ENCODE measurements at regions not wholly inside any gene's neighbourhood (a gene's known extent, or its start where the extent isn't known, plus 50 kb on each side); places are given as distances from the start of the nearest gene placed in this dataset.

DNA sequence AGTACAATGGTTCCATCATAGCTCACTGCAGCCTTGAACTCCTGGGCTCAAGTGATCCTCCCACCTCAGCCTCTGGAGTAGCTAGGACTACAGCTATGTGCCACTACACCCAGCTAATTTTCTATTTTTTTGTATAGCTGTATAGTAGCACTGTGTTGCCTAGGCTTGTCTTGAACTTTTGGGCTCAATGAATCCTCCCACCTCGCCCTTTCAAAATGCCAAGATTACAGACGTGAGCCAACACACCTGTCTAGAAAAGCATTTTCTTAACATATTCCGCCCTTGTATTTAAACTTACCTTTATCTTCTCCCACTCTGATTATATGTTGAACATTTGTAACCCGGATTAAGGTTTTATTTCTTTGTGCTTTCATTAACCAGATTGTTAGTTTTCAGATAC is 750.7 kb upstream of the GCFC2 start:
- Histone ChIP-seq H3K9me1 (replicated peaks; ENCODE audit: control insufficient read depth, extremely low read depth, insufficient read depth, low read length) (no peaks in the 10 kb centered on the region), H2AFZ (ENCODE audit: low read depth, low read length) (no peak overlapping the region), H3K4me1 (ENCODE audit: control insufficient read depth, extremely low read depth, insufficient read depth, low read length) (no peaks in the 10 kb centered on the region), H3K9ac (replicated peaks; ENCODE audit: extremely low read depth, insufficient read depth, low read length) (no peak overlapping the region), H3K9me3 (replicated peaks; ENCODE audit: control insufficient read depth, insufficient read depth, low read length) (no peaks in the 10 kb centered on the region), H3K4me3 (replicated peaks in 1 of 3; ENCODE audit: insufficient read depth in 1 of 3, low read depth in 1 of 3, low read length in 3 of 3) (no peak overlapping the region), H3K79me2 (ENCODE audit: control insufficient read depth, insufficient read depth, low read length) (no peaks in the 10 kb centered on the region), H4K20me1 (replicated peaks; ENCODE audit: control insufficient read depth, extremely low read depth, insufficient read depth, low read length) (no peaks in the 10 kb centered on the region), H3K27ac (ENCODE audit: insufficient read depth, low read depth, low read length) (no peak overlapping the region), H3K4me2 (ENCODE audit: insufficient read depth, low read length) (no peak overlapping the region), H3K36me3 (ENCODE audit: control insufficient read depth in 2 of 2, extremely low read depth in 1 of 2, insufficient read depth in 2 of 2, low read length in 2 of 2) (no peaks in the 10 kb centered on the region), H3K27me3 (ENCODE audit: control insufficient read depth in 2 of 2, insufficient read depth in 2 of 2, low read length in 2 of 2) (no peaks in the 10 kb centered on the region)
- BruUV-seq (replicated peaks) = no TSS peak
- no peak for DNase-seq (ENCODE audit: low read depth, low spot score)
- no peak for TF ChIP-seq JUN (IDR thresholded peaks at IDR 0.05; ENCODE audit: borderline replicate concordance, insufficient read depth, insufficient read length, low read depth)
- TF ChIP-seq EZH2 (IDR thresholded peaks at IDR 0.05; ENCODE audit: borderline replicate concordance, low read depth, low read length, severe bottlenecking) = no peak
- no peak for TF ChIP-seq MYC (IDR thresholded peaks at IDR 0.05; ENCODE audit: low read depth, low read length)
- TF ChIP-seq POLR2A (IDR thresholded peaks at IDR 0.05; ENCODE audit: low read depth, low read length) = no peak
- no peak for TF ChIP-seq GATA2 (IDR thresholded peaks at IDR 0.05; ENCODE audit: insufficient read depth, insufficient read length, low read depth, low read length)
- TF ChIP-seq POLR2AphosphoS5 (IDR thresholded peaks at IDR 0.05; ENCODE audit: insufficient read depth, low read depth, low read length) = no peak
- no peak for TF ChIP-seq FOS (IDR thresholded peaks at IDR 0.05; ENCODE audit: borderline replicate concordance, insufficient read depth, low read length)
- TF ChIP-seq, protein P1, sequence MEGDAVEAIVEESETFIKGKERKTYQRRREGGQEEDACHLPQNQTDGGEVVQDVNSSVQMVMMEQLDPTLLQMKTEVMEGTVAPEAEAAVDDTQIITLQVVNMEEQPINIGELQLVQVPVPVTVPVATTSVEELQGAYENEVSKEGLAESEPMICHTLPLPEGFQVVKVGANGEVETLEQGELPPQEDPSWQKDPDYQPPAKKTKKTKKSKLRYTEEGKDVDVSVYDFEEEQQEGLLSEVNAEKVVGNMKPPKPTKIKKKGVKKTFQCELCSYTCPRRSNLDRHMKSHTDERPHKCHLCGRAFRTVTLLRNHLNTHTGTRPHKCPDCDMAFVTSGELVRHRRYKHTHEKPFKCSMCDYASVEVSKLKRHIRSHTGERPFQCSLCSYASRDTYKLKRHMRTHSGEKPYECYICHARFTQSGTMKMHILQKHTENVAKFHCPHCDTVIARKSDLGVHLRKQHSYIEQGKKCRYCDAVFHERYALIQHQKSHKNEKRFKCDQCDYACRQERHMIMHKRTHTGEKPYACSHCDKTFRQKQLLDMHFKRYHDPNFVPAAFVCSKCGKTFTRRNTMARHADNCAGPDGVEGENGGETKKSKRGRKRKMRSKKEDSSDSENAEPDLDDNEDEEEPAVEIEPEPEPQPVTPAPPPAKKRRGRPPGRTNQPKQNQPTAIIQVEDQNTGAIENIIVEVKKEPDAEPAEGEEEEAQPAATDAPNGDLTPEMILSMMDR (IDR thresholded peaks at IDR 0.05; ENCODE audit: extremely low read depth in 1 of 2, insufficient read depth in 1 of 2, low read depth in 1 of 2, low read length in 2 of 2) = no peak
- TF ChIP-seq, protein P2, sequence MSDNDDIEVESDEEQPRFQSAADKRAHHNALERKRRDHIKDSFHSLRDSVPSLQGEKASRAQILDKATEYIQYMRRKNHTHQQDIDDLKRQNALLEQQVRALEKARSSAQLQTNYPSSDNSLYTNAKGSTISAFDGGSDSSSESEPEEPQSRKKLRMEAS (IDR thresholded peaks at IDR 0.05; ENCODE audit: insufficient read depth, insufficient read length) = no peak
- dilution Hi-C loops (cut with MboI; ENCODE audit: extremely low pct_ligation_motif_present, low sequenced_read_pairs) (no loop called here), intact Hi-C loops (cut with micrococcal nuclease) (no loop called here)
- ChIA-PET CTCF (no interaction called here), POLR2A (no interaction called here)
- FAIRE-seq = no peak

Measured in endothelial cell of umbilical vein (primary cell).